ENCODE measurements at regions not wholly inside any gene's neighbourhood (a gene's known extent, or its start where the extent isn't known, plus 50 kb on each side); places are given as distances from the start of the nearest gene placed in this dataset.

GRCh38 chr10:50987934-50988333 is 86.4 kb upstream of the PRKG1 start:
- no peak for DNase-seq
- H3K9me3 Mint-ChIP-seq (ENCODE audit: low read depth, unreplicated experiment): no peaks in the 10 kb centered on the region
- peaks cover 22% of the 10 kb centered on the region for H3K27me3 Mint-ChIP-seq (ENCODE audit: unreplicated experiment)
- no peak overlapping the region for H3K4me3 Mint-ChIP-seq (ENCODE audit: low read depth, unreplicated experiment)
- CTCF ChIA-PET: no interaction called here
- H3K27ac Mint-ChIP-seq (ENCODE audit: unreplicated experiment): no peak overlapping the region
- TF ChIP-seq, protein P1, sequence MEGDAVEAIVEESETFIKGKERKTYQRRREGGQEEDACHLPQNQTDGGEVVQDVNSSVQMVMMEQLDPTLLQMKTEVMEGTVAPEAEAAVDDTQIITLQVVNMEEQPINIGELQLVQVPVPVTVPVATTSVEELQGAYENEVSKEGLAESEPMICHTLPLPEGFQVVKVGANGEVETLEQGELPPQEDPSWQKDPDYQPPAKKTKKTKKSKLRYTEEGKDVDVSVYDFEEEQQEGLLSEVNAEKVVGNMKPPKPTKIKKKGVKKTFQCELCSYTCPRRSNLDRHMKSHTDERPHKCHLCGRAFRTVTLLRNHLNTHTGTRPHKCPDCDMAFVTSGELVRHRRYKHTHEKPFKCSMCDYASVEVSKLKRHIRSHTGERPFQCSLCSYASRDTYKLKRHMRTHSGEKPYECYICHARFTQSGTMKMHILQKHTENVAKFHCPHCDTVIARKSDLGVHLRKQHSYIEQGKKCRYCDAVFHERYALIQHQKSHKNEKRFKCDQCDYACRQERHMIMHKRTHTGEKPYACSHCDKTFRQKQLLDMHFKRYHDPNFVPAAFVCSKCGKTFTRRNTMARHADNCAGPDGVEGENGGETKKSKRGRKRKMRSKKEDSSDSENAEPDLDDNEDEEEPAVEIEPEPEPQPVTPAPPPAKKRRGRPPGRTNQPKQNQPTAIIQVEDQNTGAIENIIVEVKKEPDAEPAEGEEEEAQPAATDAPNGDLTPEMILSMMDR (IDR thresholded peaks at IDR 0.05; ENCODE audit: unreplicated experiment): no peak
- intact Hi-C loops (cut with micrococcal nuclease; ENCODE audit: unreplicated experiment): loop anchor here (2.0 kb wide), 1 partner anchor 51 kb away; no protein-coding TSS in a partner anchor
- H3K4me1 Mint-ChIP-seq (ENCODE audit: low read depth, unreplicated experiment): peaks cover 18% of the 10 kb centered on the region
- BruUV-seq (replicated peaks): no TSS peak
- H3K36me3 Mint-ChIP-seq (ENCODE audit: insufficient read depth, unreplicated experiment): peaks cover 17% of the 10 kb centered on the region

GRCh38 chr10:50988792-50989191 is 85.5 kb upstream of the PRKG1 start:
- Mint-ChIP-seq H3K4me1 (ENCODE audit: low read depth, unreplicated experiment) (peaks cover 24% of the 10 kb centered on the region), H3K36me3 (ENCODE audit: insufficient read depth, unreplicated experiment) (peaks cover 17% of the 10 kb centered on the region), H3K27me3 (ENCODE audit: unreplicated experiment) (peaks cover 27% of the 10 kb centered on the region), H3K4me3 (ENCODE audit: low read depth, unreplicated experiment) (no peak overlapping the region), H3K27ac (ENCODE audit: unreplicated experiment) (no peak overlapping the region), H3K9me3 (ENCODE audit: low read depth, unreplicated experiment) (no peaks in the 10 kb centered on the region)
- intact Hi-C loops (cut with micrococcal nuclease; ENCODE audit: unreplicated experiment): loop anchor here (2.0 kb wide), 1 partner anchor 52 kb away; no protein-coding TSS in a partner anchor
- CTCF ChIA-PET: no interaction called here
- DNase-seq: no peak
- no TSS peak for BruUV-seq (replicated peaks)
- TF ChIP-seq, protein P1 (IDR thresholded peaks at IDR 0.05; ENCODE audit: unreplicated experiment): no peak

DNA sequence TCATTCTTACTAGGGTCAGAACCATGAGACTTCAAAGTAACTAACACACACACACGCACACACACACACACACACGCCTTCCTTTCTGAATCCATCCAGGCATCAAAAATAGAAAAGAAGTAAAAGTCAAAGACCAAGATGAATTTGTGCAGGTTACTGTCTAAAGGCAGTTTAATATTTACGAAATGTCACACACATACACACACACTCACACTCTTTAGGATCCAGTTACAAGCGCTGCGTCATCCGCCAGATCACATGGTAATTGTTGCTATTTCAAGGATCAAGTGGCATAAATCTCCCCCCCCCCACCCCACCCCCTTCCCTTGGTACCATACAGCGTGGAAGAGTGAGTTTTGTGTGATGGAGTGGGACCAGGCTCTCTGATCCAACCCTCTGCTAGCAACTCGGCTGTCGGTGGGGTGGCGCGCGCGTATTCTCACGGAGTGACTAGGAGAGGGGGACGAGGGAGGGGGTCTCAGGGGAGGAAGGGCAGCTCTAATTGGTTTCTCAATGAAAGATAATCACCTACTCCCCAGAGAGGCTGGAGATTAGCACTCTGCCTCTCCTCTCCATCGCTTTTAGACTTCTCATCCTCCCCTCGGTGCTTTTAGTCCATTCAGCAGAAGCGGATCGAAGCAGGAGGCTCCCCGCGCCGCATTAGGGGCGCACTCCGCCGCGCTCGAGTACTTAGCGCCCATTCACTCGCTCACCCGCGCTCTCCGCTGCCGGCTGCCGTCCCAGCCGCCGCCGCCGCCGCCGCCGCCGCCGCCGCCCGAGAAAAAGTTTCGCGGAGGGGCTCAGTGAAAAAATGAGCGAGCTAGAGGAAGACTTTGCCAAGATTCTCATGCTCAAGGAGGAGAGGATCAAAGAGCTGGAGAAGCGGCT is 83.5 kb upstream of the PRKG1 start:
- Mint-ChIP-seq H3K27me3 (ENCODE audit: unreplicated experiment) (peaks cover 27% of the 10 kb centered on the region), H3K27ac (ENCODE audit: unreplicated experiment) (peak overlapping the region; percentile 54), H3K9me3 (ENCODE audit: low read depth, unreplicated experiment) (no peaks in the 10 kb centered on the region), H3K36me3 (ENCODE audit: insufficient read depth, unreplicated experiment) (peaks cover 17% of the 10 kb centered on the region), H3K4me1 (ENCODE audit: low read depth, unreplicated experiment) (peaks cover 28% of the 10 kb centered on the region), H3K4me3 (ENCODE audit: low read depth, unreplicated experiment) (peak overlapping the region; percentile 91)
- intact Hi-C loops (cut with micrococcal nuclease; ENCODE audit: unreplicated experiment): loop anchor here (10.0 kb wide), 1 partner anchor 196 kb away; no protein-coding TSS in a partner anchor
- peak; percentile 16 for DNase-seq
- CTCF ChIA-PET: interaction anchor here (0.6 to 0.7 kb wide), 3 partner anchors 502 to 1110 kb away, joined by 3 read pairs; no protein-coding TSS in a partner anchor
- TF ChIP-seq, protein P1 (IDR thresholded peaks at IDR 0.05; ENCODE audit: unreplicated experiment): no peak
- no TSS peak for BruUV-seq (replicated peaks)

GRCh38 chr10:50991456-50992355 is 82.6 kb upstream of the PRKG1 start:
- peaks cover 17% of the 10 kb centered on the region for H3K36me3 Mint-ChIP-seq (ENCODE audit: insufficient read depth, unreplicated experiment)
- no TSS peak for BruUV-seq (replicated peaks)
- CTCF ChIA-PET: interaction anchor here (0.6 to 1.7 kb wide), 4 partner anchors 20 to 1109 kb away, joined by 3 to 4 read pairs (median 3); no protein-coding TSS in a partner anchor
- H3K4me1 Mint-ChIP-seq (ENCODE audit: low read depth, unreplicated experiment): peaks cover 28% of the 10 kb centered on the region
- H3K4me3 Mint-ChIP-seq (ENCODE audit: low read depth, unreplicated experiment): peak overlapping the region; percentile 91
- peaks cover 27% of the 10 kb centered on the region for H3K27me3 Mint-ChIP-seq (ENCODE audit: unreplicated experiment)
- intact Hi-C loops (cut with micrococcal nuclease; ENCODE audit: unreplicated experiment): loop anchor here (10.0 kb wide), 1 partner anchor 197 kb away; no protein-coding TSS in a partner anchor
- no peaks in the 10 kb centered on the region for H3K9me3 Mint-ChIP-seq (ENCODE audit: low read depth, unreplicated experiment)
- peak overlapping the region; percentile 54 for H3K27ac Mint-ChIP-seq (ENCODE audit: unreplicated experiment)
- peak; percentile 10 for DNase-seq
- TF ChIP-seq, protein P1 (IDR thresholded peaks at IDR 0.05; ENCODE audit: unreplicated experiment): no peak
